Endothelial cell of umbilical vein (primary cell): ENCODE measurements at regions not wholly inside any gene's neighbourhood (a gene's known extent, or its start where the extent isn't known, plus 50 kb on each side); places are given as distances from the start of the nearest gene placed in this dataset.
"Not testable (repeated sequence)": the region's sequence is repeated elsewhere in the genome, so short reads cannot be mapped to it uniquely, and the experiment has no call there.

ENCODE experiments used
- CTCF ChIP-seq, 2 donors: IDR thresholded peaks; 1 replicate in 1 of 2; 2 replicates in 1 of 2; pipeline ENCODE4 v1.5.1; 2011; ENCODE audit warnings: low read length in 2 of 2, mild to moderate bottlenecking in 2 of 2, moderate library complexity in 2 of 2, control low read depth in 1 of 2, inconsistent platforms in 1 of 2, low read depth in 1 of 2; ENCODE audit not compliant: insufficient read depth in 1 of 2; ENCODE audit errors: extremely low read depth in 1 of 2
- EZH2 ChIP-seq: IDR thresholded peaks from 2 replicates; pipeline ENCODE4 v1.6.1; 2012; ENCODE audit warnings: borderline replicate concordance, low read depth, mild to moderate bottlenecking, moderate library complexity, low read length, inconsistent platforms; ENCODE audit not compliant: severe bottlenecking
- FOS ChIP-seq: IDR thresholded peaks from 2 replicates; pipeline ENCODE4 v1.6.1; 2011; ENCODE audit warnings: mild to moderate bottlenecking, low read length, moderate library complexity, borderline replicate concordance; ENCODE audit not compliant: insufficient read depth
- POLR2A ChIP-seq: IDR thresholded peaks from 2 replicates; pipeline ENCODE4 v1.6.1; 2012; ENCODE audit warnings: low read depth, mild to moderate bottlenecking, control low read depth, low read length
- POLR2AphosphoS5 ChIP-seq: IDR thresholded peaks from 2 replicates; pipeline ENCODE4 v1.6.1; 2012; ENCODE audit warnings: low read depth, mild to moderate bottlenecking, control low read depth, low read length, moderate library complexity; ENCODE audit not compliant: insufficient read depth
- TF ChIP-seq, protein P1 (sequence below): IDR thresholded peaks from 2 replicates; pipeline ENCODE4 v1.6.1; 2011; ENCODE audit not compliant: insufficient read depth, insufficient read length

DNA sequence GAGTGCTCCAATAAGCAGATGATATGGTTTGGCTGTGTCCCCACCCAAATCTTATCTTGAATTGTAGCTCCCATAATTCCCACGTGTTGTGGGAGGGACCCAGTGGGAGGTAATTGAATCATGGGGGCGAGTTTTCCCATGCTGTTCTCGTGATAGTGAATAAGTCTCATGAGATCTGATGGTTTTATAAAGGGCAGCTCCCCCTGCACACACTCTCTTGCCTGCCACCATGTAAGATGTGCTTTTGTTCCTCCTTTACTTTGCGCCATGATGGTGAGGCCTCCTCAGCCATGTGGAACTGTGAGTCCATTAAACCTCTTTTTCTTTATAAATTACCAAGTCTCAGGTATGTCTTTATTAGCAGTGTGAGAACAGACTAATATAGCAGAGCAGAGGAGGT, 142.5 kb downstream of the ADSS2 start:
- TF ChIP-seq POLR2A; CTCF (IDR thresholded peaks at IDR 0.05; ENCODE audit: extremely low read depth in 1 of 2, insufficient read depth in 1 of 2, low read depth in 1 of 2, low read length in 2 of 2); EZH2; POLR2AphosphoS5; FOS: not testable (repeated sequence)
- TF ChIP-seq, protein P1, sequence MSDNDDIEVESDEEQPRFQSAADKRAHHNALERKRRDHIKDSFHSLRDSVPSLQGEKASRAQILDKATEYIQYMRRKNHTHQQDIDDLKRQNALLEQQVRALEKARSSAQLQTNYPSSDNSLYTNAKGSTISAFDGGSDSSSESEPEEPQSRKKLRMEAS: not testable (repeated sequence)
